NCI-H1105 treated with DMSO at 0.1 percent for 48 hours (cell line): ENCODE measurements at regions not wholly inside any gene's neighbourhood (a gene's known extent, or its start where the extent isn't known, plus 50 kb on each side); places are given as distances from the start of the nearest gene placed in this dataset.

Experiments
- DNase-seq: peaks from one replicate; lab custom pipeline; 2025; lab: John Stamatoyannopoulos, UW

- DNase-seq: no peak
These were observed 127.4 kb upstream of the TRIM2 start for GRCh38 chr4:153076861-153077260.

GRCh38 chr4:153079857-153080391, 124.3 kb upstream of the TRIM2 start:
- no peak for DNase-seq

GRCh38 chr4:153081006-153081580, 123.2 kb upstream of the TRIM2 start:
- DNase-seq: no peak

- no peak for DNase-seq
These were observed 122.5 kb upstream of the TRIM2 start for GRCh38 chr4:153081693-153082092.

GRCh38 chr4:153082322-153083301, 121.6 kb upstream of the TRIM2 start:
- DNase-seq: no peak

- DNase-seq: peak; percentile 79
These were observed 120.7 kb upstream of the TRIM2 start for GRCh38 chr4:153083447-153083947.

- no peak for DNase-seq
These were observed 119.8 kb upstream of the TRIM2 start for GRCh38 chr4:153084224-153084979.

- peak; percentile 27 for DNase-seq
These were observed 119.1 kb upstream of the TRIM2 start for GRCh38 chr4:153084980-153085630.

GRCh38 chr4:153087671-153088194, 116.5 kb upstream of the TRIM2 start:
- DNase-seq: no peak

- no peak for DNase-seq
These were observed 114.5 kb upstream of the TRIM2 start for GRCh38 chr4:153089742-153090141.

- no peak for DNase-seq
These were observed 114.1 kb upstream of the TRIM2 start for GRCh38 chr4:153090181-153090580.

GRCh38 chr4:153090670-153091385, 113.4 kb upstream of the TRIM2 start:
- no peak for DNase-seq

- DNase-seq: no peak
These were observed 110.8 kb upstream of the TRIM2 start for GRCh38 chr4:153093396-153093795.

- no peak for DNase-seq
These were observed 110.4 kb upstream of the TRIM2 start for GRCh38 chr4:153093802-153094201.

GRCh38 chr4:153094435-153094834, 109.8 kb upstream of the TRIM2 start:
- DNase-seq: no peak

- DNase-seq: no peak
These were observed 108.6 kb upstream of the TRIM2 start for GRCh38 chr4:153095448-153096204.

- no peak for DNase-seq
These were observed 107.9 kb upstream of the TRIM2 start for GRCh38 chr4:153096344-153096743.

GRCh38 chr4:153098427-153098826, 105.8 kb upstream of the TRIM2 start:
- no peak for DNase-seq

GRCh38 chr4:153099391-153100140, 104.7 kb upstream of the TRIM2 start:
- no peak for DNase-seq
